ENCODE measurements at regions not wholly inside any gene's neighbourhood (a gene's known extent, or its start where the extent isn't known, plus 50 kb on each side); places are given as distances from the start of the nearest gene placed in this dataset.

DNA sequence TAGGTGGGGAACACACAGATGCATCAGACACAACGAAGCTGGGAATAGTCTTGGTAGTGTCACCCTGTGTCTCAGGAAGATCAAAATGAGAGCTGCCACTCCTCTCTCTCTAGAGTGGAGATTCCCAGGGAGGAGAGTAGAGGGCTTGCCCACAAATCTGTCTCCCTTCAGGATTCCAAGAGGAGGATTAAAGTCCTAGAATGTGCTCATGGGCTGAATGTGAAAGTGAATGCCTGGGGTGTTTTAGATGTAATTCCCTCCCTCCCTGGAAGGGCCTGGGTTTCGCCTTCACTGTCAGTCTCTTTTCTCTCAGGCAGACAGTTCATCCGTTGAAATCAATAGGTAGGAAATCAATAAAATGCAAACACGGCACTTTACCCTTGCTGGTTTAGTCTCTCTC is 282.6 kb upstream of the PPARGC1A start:
- no peaks in the 10 kb centered on the region for H3K27me3 ChIP-seq (ENCODE audit: control insufficient read depth in 2 of 2, insufficient read depth in 2 of 2, low read length in 2 of 2)
- H3K4me1 Mint-ChIP-seq, result no peaks in the 10 kb centered on the region
- WGBS (ENCODE audit: insufficient coverage), result 83% methylated on average over 4 of the region's 4 CpGs

GRCh38 chr4:24169956-24170355 is 280.1 kb upstream of the PPARGC1A start:
- Histone ChIP-seq H2AFZ (ENCODE audit: insufficient read depth, low read depth, low read length, poor library complexity, severe bottlenecking) (no peak overlapping the region), H3K27ac (ENCODE audit: low read depth in 1 of 2, low read length in 2 of 2) (no peak overlapping the region), H3K9me3 (replicated peaks in 1 of 2; ENCODE audit: control insufficient read depth in 1 of 2, insufficient read depth in 1 of 2, low read length in 2 of 2) (no peaks in the 10 kb centered on the region), H3K79me2 (ENCODE audit: insufficient read depth, low read length) (no peaks in the 10 kb centered on the region), H3K4me3 (replicated peaks in 1 of 3; ENCODE audit: low read depth in 2 of 3, low read length in 3 of 3) (no peak overlapping the region), H3K4me2 (replicated peaks; ENCODE audit: extremely low read depth, low read length, poor library complexity, severe bottlenecking) (no peak overlapping the region), H3K27me3 (ENCODE audit: control insufficient read depth in 2 of 2, insufficient read depth in 2 of 2, low read length in 2 of 2) (no peaks in the 10 kb centered on the region), H3K36me3 (replicated peaks in 1 of 2; ENCODE audit: control insufficient read depth in 1 of 2, insufficient read depth in 2 of 2, low read length in 2 of 2) (no peaks in the 10 kb centered on the region), H3K9ac (ENCODE audit: insufficient read depth, low read length, poor library complexity, severe bottlenecking) (no peak overlapping the region), H4K20me1 (ENCODE audit: insufficient read depth, low read length) (no peaks in the 10 kb centered on the region), H3K4me1 (ENCODE audit: control insufficient read depth in 1 of 2, insufficient read depth in 2 of 2, low read length in 2 of 2) (no peaks in the 10 kb centered on the region)
- DNase-seq, result no peak
- Mint-ChIP-seq H3K36me3 (no peaks in the 10 kb centered on the region), H3K4me1 (no peaks in the 10 kb centered on the region), H3K9me3 (peaks cover 0 to 7% (median 3%) of the 10 kb centered on the region in 7 donors), H3K4me3 (no peak overlapping the region), H3K27me3 (ENCODE audit: low read depth in 3 of 3) (peaks cover 0 to 3% (median 0%) of the 10 kb centered on the region in 3 donors), H3K27ac (no peak overlapping the region)
- intact Hi-C loops (cut with micrococcal nuclease), result no loop called here
- TF ChIP-seq CTCF (IDR thresholded peaks at IDR 0.05), result no peak

More for the DNA sequence above, 282.6 kb upstream of the PPARGC1A start:
- Mint-ChIP-seq H3K9me3 (peaks cover 2 to 12% (median 7%) of the 10 kb centered on the region in 7 donors), H3K27ac (no peak overlapping the region), H3K4me3 (no peak overlapping the region), H3K27me3 (ENCODE audit: low read depth in 3 of 3) (peaks cover 0 to 3% (median 2%) of the 10 kb centered on the region in 3 donors), H3K36me3 (no peaks in the 10 kb centered on the region)
- no peaks in the 10 kb centered on the region for H3K4me1 ChIP-seq (ENCODE audit: control insufficient read depth in 1 of 2, insufficient read depth in 2 of 2, low read length in 2 of 2)
- H3K9ac ChIP-seq (ENCODE audit: insufficient read depth, low read length, poor library complexity, severe bottlenecking), result no peak overlapping the region
- H2AFZ ChIP-seq (ENCODE audit: insufficient read depth, low read depth, low read length, poor library complexity, severe bottlenecking), result no peak overlapping the region
- H3K27ac ChIP-seq (ENCODE audit: low read depth in 1 of 2, low read length in 2 of 2), result no peak overlapping the region
- DNase-seq, result no peak
- intact Hi-C loops (cut with micrococcal nuclease), result no loop called here
- H4K20me1 ChIP-seq (ENCODE audit: insufficient read depth, low read length), result no peaks in the 10 kb centered on the region
- H3K79me2 ChIP-seq (ENCODE audit: insufficient read depth, low read length), result no peaks in the 10 kb centered on the region
- no peak overlapping the region for H3K4me2 ChIP-seq (replicated peaks; ENCODE audit: extremely low read depth, low read length, poor library complexity, severe bottlenecking)
- no peak overlapping the region for H3K4me3 ChIP-seq (replicated peaks in 1 of 3; ENCODE audit: low read depth in 2 of 3, low read length in 3 of 3)
- H3K36me3 ChIP-seq (replicated peaks in 1 of 2; ENCODE audit: control insufficient read depth in 1 of 2, insufficient read depth in 2 of 2, low read length in 2 of 2), result no peaks in the 10 kb centered on the region
- H3K9me3 ChIP-seq (replicated peaks in 1 of 2; ENCODE audit: control insufficient read depth in 1 of 2, insufficient read depth in 1 of 2, low read length in 2 of 2), result peaks cover 0 to 6% of the 10 kb centered on the region in 2 donors
- TF ChIP-seq CTCF (IDR thresholded peaks at IDR 0.05), result no peak

All from CD14-positive monocyte (primary cell).